Tibial artery (tissue), 4 donors: ENCODE measurements at regions not wholly inside any gene's neighbourhood (a gene's known extent, or its start where the extent isn't known, plus 50 kb on each side); places are given as distances from the start of the nearest gene placed in this dataset.

Experiments used
- DNase-seq, 2 donors: peaks; one replicate each; pipeline ENCODE4 v3.0.0-alpha.2; 2019
- H3K27ac ChIP-seq, 2 donors: fragments of 200-600 bp; sonication (generic) in 1 of 2; 1 replicate in 1 of 2; 2 replicates in 1 of 2; pipeline ENCODE4 v1.5.1; 2018 to 2019; ENCODE audit warnings: mild to moderate bottlenecking in 1 of 2
- H3K27me3 ChIP-seq, 2 donors: fragments of 200-600 bp; sonication (generic) in 1 of 2; one replicate each; pipeline versions ENCODE4 v1.5.1 to v1.6.0; 2016 to 2019
- H3K36me3 ChIP-seq, 3 donors: fragments of 200-600 bp; sonication (generic) in 2 of 3; one replicate each; pipeline ENCODE4 v1.5.1; 2016 to 2019; ENCODE audit warnings: mild to moderate bottlenecking in 2 of 3
- H3K4me1 ChIP-seq, 4 donors: fragments of 200-600 bp; sonication (generic) in 2 of 4; 1 replicate in 3 of 4; 2 replicates in 1 of 4; pipeline ENCODE4 v1.5.1; 2016 to 2019
- H3K4me3 ChIP-seq, 2 donors: fragments of 200-600 bp; sonication (generic) in 1 of 2; 1 replicate in 1 of 2; 2 replicates in 1 of 2; pipeline ENCODE4 v1.5.1; 2018 to 2019; ENCODE audit warnings: mild to moderate bottlenecking in 2 of 2
- H3K9me3 ChIP-seq, 3 donors: fragments of 200-600 bp; sonication (generic) in 1 of 3; one replicate each; pipeline ENCODE4 v1.5.1; 2016 to 2019
- CTCF ChIP-seq, 2 experiments: fragments of 200-600 bp in 1 of 2; fragments of 450-650 bp in 1 of 2; IDR thresholded peaks; one replicate each; pipeline ENCODE4 v1.5.1; 2017 to 2019; ENCODE audit warnings: antibody characterized with exemption in 2 of 2, mild to moderate bottlenecking in 1 of 2, moderate library complexity in 1 of 2
- intact Hi-C: fragments of 100-400 bp; cut with DNase I; formaldehyde crosslinking; loops from one replicate; pipeline ENCODE4 v1.15.0; 2023; ENCODE audit warnings: low total_unique reads

GRCh38 chr7:46565253-46566096 lies 644.4 kb upstream of the IGFBP3 start:
- TF ChIP-seq CTCF (IDR thresholded peaks at IDR 0.05): no peak

GRCh38 chr7:46559194-46559832 lies 638.2 kb upstream of the IGFBP3 start:
- DNase-seq: no peak
- Histone ChIP-seq H3K9me3 (peaks cover 0 to 6% (median 5%) of the 10 kb centered on the region in 3 donors), H3K27ac (no peak overlapping the region), H3K4me3 (no peak overlapping the region), H3K4me1 (no peaks in the 10 kb centered on the region), H3K27me3 (no peaks in the 10 kb centered on the region), H3K36me3 (no peaks in the 10 kb centered on the region)
- no peak for TF ChIP-seq CTCF (IDR thresholded peaks at IDR 0.05)
- intact Hi-C loops: no loop called here

More at GRCh38 chr7:46565253-46566096, 644.4 kb upstream of the IGFBP3 start:
- Histone ChIP-seq H3K27ac (no peak overlapping the region), H3K27me3 (no peaks in the 10 kb centered on the region), H3K9me3 (peaks cover 0 to 6% (median 5%) of the 10 kb centered on the region in 3 donors), H3K4me1 (no peaks in the 10 kb centered on the region), H3K4me3 (no peak overlapping the region), H3K36me3 (no peaks in the 10 kb centered on the region)
- no peak for DNase-seq
- intact Hi-C loops: no loop called here

DNA sequence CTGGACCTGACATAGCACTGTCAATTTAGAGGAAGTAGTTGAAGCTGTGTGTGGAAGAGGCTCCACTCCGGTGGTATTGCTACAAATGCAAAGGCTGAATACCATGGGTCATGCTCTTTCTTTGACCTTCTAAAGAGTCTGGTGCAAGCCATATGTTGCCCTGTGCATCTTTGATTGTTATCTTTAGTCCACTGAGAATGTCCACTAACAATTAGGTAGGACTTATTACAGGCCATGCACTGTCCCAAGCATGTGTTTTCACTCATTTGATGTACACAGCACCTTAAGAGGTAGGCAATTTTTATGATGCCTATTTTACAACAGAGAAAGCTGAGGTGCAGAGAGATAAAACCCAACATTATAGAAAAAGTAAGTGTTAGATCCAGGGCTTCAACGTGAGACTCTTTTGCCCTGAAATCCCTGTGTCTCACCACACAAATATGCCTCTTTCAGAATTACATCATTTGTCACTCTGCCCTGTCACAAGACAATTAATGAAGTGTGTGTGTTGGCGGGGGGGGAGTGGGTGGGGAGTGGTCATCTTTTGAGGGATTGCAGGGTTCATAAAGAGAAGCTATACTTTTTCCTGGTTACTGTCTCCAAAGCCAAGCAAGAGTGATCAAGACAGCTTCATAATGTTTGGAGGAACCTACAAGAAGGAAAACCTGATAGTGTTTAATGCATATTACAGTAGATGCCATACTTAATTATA lies 637.6 kb upstream of the IGFBP3 start:
- no peak for TF ChIP-seq CTCF (IDR thresholded peaks at IDR 0.05)
- intact Hi-C loops: no loop called here
- H3K9me3 ChIP-seq: peaks cover 0 to 6% (median 5%) of the 10 kb centered on the region in 3 donors
- no peaks in the 10 kb centered on the region for H3K4me1 ChIP-seq
- no peaks in the 10 kb centered on the region for H3K27me3 ChIP-seq
- no peak overlapping the region for H3K27ac ChIP-seq
- no peak for DNase-seq
- H3K36me3 ChIP-seq: no peaks in the 10 kb centered on the region
- H3K4me3 ChIP-seq: no peak overlapping the region

- no peaks in the 10 kb centered on the region for H3K27me3 ChIP-seq
- no peak for DNase-seq
- no peak overlapping the region for H3K4me3 ChIP-seq
- H3K9me3 ChIP-seq: peaks cover 0 to 5% (median 3%) of the 10 kb centered on the region in 3 donors
- no peaks in the 10 kb centered on the region for H3K36me3 ChIP-seq
- no peaks in the 10 kb centered on the region for H3K4me1 ChIP-seq
- TF ChIP-seq CTCF (IDR thresholded peaks at IDR 0.05): no peak
- H3K27ac ChIP-seq: no peak overlapping the region
- intact Hi-C loops: no loop called here
Measured at GRCh38 chr7:46557781-46558180, 636.7 kb upstream of the IGFBP3 start.

DNA sequence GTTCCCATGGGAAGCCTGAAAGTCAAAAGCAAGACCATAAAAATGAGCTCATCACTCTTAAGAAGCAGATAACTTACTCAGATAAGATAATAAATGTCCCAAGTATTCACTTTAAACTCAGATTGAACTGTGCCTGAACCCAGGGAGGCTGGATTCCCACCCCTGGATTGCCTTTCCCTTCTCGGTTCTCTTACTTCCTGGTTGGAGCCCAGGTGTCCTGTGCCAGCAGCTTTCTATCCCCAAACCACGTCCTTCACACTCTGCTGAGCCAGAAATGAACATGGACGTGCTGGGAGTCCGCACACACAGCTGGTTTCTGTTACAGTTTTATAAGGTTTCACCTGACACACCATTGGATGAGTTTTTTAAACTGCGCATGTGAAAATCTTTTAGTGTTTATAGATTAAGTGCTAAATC lies 636.2 kb upstream of the IGFBP3 start:
- intact Hi-C loops: no loop called here
- peaks cover 0 to 5% (median 0%) of the 10 kb centered on the region in 3 donors for H3K9me3 ChIP-seq
- H3K36me3 ChIP-seq: no peaks in the 10 kb centered on the region
- TF ChIP-seq CTCF (IDR thresholded peaks at IDR 0.05): no peak
- H3K4me3 ChIP-seq: no peak overlapping the region
- H3K27me3 ChIP-seq: no peaks in the 10 kb centered on the region
- H3K4me1 ChIP-seq: no peaks in the 10 kb centered on the region
- no peak overlapping the region for H3K27ac ChIP-seq
- DNase-seq: no peak
